SK-N-SH treated with all-trans-retinoic acid at 6 μM for 48 hours (cell line): ENCODE measurements at regions not wholly inside any gene's neighbourhood (a gene's known extent, or its start where the extent isn't known, plus 50 kb on each side); places are given as distances from the start of the nearest gene placed in this dataset.
"Not testable (repeated sequence)": the region's sequence is repeated elsewhere in the genome, so short reads cannot be mapped to it uniquely, and the experiment has no call there.

Source experiments
- ATAC-seq: fragments of 200-7000 bp; cut with Tn5 transposase; 3 replicates; pipeline ENCODE4 v1.9.1; 2020; ENCODE audit warnings: mild to moderate bottlenecking, moderate library complexity
- CSDC2 ChIP-seq: fragments of 250-450 bp; sonication (Bioruptor Pico); IDR thresholded peaks from 2 replicates; pipeline ENCODE4 v1.5.0; 2020; ENCODE audit warnings: mild to moderate bottlenecking, moderate library complexity
- CSRNP3 ChIP-seq: fragments of 250-450 bp; sonication (Bioruptor Pico); IDR thresholded peaks from 2 replicates; pipeline ENCODE4 v1.5.1; 2021; ENCODE audit warnings: mild to moderate bottlenecking, moderate library complexity
- GLIS3 ChIP-seq: fragments of 250-450 bp; sonication (Bioruptor Pico); IDR thresholded peaks from 2 replicates; pipeline ENCODE4 v1.5.0; 2020; ENCODE audit warnings: mild to moderate bottlenecking, moderate library complexity
- ISL1 ChIP-seq: fragments of 250-450 bp; sonication (Bioruptor Pico); IDR thresholded peaks from 2 replicates; pipeline ENCODE4 v2.1.2; 2022; ENCODE audit warnings: mild to moderate bottlenecking, moderate library complexity
- OSR1 ChIP-seq: fragments of 250-450 bp; sonication (Bioruptor Pico); IDR thresholded peaks from 2 replicates; pipeline ENCODE4 v1.8.0; 2022; ENCODE audit warnings: moderate library complexity, mild to moderate bottlenecking, inconsistent platforms
- PPARA ChIP-seq: fragments of 250-450 bp; sonication (Bioruptor Pico); IDR thresholded peaks from 2 replicates; pipeline ENCODE4 v1.5.0; 2020; ENCODE audit warnings: mild to moderate bottlenecking, borderline replicate concordance
- RARB ChIP-seq: fragments of 250-450 bp; sonication (Bioruptor Pico); IDR thresholded peaks from 2 replicates; pipeline ENCODE4 v1.8.0; 2021; ENCODE audit warnings: mild to moderate bottlenecking, moderate library complexity
- TOX ChIP-seq: fragments of 250-450 bp; sonication (Bioruptor Pico); IDR thresholded peaks from 2 replicates; pipeline ENCODE4 v1.8.0; 2021; ENCODE audit warnings: mild to moderate bottlenecking, moderate library complexity, borderline replicate concordance
- ZC3H10 ChIP-seq: fragments of 250-450 bp; sonication (Bioruptor Pico); IDR thresholded peaks from 2 replicates; pipeline ENCODE4 v1.5.1; 2021; ENCODE audit warnings: mild to moderate bottlenecking, moderate library complexity
- ZFP3 ChIP-seq: fragments of 250-450 bp; sonication (Bioruptor Pico); IDR thresholded peaks from 2 replicates; pipeline ENCODE4 v1.5.0; 2020; ENCODE audit warnings: mild to moderate bottlenecking, moderate library complexity
- ZFP30 ChIP-seq: fragments of 450-650 bp; formaldehyde crosslinking; IDR thresholded peaks from 2 replicates; pipeline ENCODE4 v1.5.0; 2022; ENCODE audit warnings: mild to moderate bottlenecking, moderate library complexity
- ZNF565 ChIP-seq: fragments of 450-650 bp; formaldehyde crosslinking; conservative IDR thresholded peaks from 2 replicates; pipeline ENCODE4 v1.5.0; 2020; ENCODE audit warnings: low read depth, mild to moderate bottlenecking, moderate library complexity
- ZNF70 ChIP-seq: fragments of 450-650 bp; formaldehyde crosslinking; IDR thresholded peaks from 2 replicates; pipeline ENCODE4 v1.5.0; 2020; ENCODE audit warnings: mild to moderate bottlenecking, moderate library complexity
- ZNF8 ChIP-seq: fragments of 450-650 bp; formaldehyde crosslinking; IDR thresholded peaks from 2 replicates; pipeline ENCODE4 v1.5.0; 2020; ENCODE audit warnings: mild to moderate bottlenecking, moderate library complexity
- TF ChIP-seq, protein P1 (sequence below): fragments of 250-450 bp; sonication (Bioruptor Pico); IDR thresholded peaks from 2 replicates; pipeline ENCODE4 v1.5.1; 2020; ENCODE audit warnings: low read depth, mild to moderate bottlenecking, moderate library complexity
- TF ChIP-seq, protein P2 (sequence below): fragments of 250-450 bp; sonication (Bioruptor Pico); IDR thresholded peaks from 2 replicates; pipeline ENCODE4 v1.8.0; 2020; ENCODE audit warnings: mild to moderate bottlenecking, moderate library complexity, borderline replicate concordance
- TF ChIP-seq, protein P3 (sequence below): fragments of 250-450 bp; sonication (Bioruptor Pico); IDR thresholded peaks from 2 replicates; pipeline ENCODE4 v1.8.0; 2021; ENCODE audit warnings: low read depth, mild to moderate bottlenecking, moderate library complexity, borderline replicate concordance

DNA sequence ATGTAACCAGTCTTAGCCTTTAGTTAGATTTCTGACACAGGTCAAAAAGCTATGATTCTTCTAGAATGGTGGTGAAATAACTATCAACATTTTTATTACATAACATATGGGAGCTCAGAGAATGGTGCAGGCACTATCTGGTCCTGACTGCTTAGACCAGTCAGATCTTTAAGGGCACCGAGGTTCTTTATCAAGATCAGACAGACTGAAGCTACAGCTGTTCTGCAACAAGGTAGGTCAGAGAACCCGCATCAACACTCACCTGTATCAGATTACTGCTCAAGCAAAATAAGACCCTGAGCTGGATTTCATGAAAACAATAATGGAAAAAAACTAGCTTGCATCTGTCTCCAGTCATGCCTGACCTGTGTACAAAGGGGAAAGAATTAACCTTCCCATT is 160.4 kb downstream of the KCNJ2 start:
- ATAC-seq: no peak
- TF ChIP-seq, protein P1, sequence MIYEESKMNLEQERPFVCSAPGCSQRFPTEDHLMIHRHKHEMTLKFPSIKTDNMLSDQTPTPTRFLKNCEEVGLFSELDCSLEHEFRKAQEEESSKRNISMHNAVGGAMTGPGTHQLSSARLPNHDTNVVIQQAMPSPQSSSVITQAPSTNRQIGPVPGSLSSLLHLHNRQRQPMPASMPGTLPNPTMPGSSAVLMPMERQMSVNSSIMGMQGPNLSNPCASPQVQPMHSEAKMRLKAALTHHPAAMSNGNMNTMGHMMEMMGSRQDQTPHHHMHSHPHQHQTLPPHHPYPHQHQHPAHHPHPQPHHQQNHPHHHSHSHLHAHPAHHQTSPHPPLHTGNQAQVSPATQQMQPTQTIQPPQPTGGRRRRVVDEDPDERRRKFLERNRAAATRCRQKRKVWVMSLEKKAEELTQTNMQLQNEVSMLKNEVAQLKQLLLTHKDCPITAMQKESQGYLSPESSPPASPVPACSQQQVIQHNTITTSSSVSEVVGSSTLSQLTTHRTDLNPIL (CRISPR knock-in tag): no peak
- TF ChIP-seq TOX (CRISPR knock-in tag) (no peak), OSR1 (CRISPR knock-in tag) (no peak), RARB (CRISPR knock-in tag) (no peak), ZC3H10 (CRISPR knock-in tag) (no peak), ZFP30 (CRISPR knock-in tag) (no peak), ZFP3 (CRISPR knock-in tag) (no peak), PPARA (CRISPR knock-in tag) (no peak), CSDC2 (CRISPR knock-in tag) (no peak), CSRNP3 (CRISPR knock-in tag) (no peak)
- TF ChIP-seq, protein P2, sequence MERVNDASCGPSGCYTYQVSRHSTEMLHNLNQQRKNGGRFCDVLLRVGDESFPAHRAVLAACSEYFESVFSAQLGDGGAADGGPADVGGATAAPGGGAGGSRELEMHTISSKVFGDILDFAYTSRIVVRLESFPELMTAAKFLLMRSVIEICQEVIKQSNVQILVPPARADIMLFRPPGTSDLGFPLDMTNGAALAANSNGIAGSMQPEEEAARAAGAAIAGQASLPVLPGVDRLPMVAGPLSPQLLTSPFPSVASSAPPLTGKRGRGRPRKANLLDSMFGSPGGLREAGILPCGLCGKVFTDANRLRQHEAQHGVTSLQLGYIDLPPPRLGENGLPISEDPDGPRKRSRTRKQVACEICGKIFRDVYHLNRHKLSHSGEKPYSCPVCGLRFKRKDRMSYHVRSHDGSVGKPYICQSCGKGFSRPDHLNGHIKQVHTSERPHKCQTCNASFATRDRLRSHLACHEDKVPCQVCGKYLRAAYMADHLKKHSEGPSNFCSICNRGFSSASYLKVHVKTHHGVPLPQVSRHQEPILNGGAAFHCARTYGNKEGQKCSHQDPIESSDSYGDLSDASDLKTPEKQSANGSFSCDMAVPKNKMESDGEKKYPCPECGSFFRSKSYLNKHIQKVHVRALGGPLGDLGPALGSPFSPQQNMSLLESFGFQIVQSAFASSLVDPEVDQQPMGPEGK (CRISPR knock-in tag): no peak
- TF ChIP-seq, protein P3, sequence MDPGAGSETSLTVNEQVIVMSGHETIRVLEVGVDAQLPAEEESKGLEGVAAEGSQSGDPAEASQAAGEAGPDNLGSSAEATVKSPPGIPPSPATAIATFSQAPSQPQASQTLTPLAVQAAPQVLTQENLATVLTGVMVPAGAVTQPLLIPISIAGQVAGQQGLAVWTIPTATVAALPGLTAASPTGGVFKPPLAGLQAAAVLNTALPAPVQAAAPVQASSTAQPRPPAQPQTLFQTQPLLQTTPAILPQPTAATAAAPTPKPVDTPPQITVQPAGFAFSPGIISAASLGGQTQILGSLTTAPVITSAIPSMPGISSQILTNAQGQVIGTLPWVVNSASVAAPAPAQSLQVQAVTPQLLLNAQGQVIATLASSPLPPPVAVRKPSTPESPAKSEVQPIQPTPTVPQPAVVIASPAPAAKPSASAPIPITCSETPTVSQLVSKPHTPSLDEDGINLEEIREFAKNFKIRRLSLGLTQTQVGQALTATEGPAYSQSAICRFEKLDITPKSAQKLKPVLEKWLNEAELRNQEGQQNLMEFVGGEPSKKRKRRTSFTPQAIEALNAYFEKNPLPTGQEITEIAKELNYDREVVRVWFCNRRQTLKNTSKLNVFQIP (CRISPR knock-in tag): no peak

GRCh38 chr17:70331066-70331465 is 161.7 kb downstream of the KCNJ2 start:
- not testable (repeated sequence) for ATAC-seq
- 0 out of 2 replicates have a peak, but pooled peaks have one; percentile 32 for TF ChIP-seq ZNF8 (CRISPR knock-in tag)

DNA sequence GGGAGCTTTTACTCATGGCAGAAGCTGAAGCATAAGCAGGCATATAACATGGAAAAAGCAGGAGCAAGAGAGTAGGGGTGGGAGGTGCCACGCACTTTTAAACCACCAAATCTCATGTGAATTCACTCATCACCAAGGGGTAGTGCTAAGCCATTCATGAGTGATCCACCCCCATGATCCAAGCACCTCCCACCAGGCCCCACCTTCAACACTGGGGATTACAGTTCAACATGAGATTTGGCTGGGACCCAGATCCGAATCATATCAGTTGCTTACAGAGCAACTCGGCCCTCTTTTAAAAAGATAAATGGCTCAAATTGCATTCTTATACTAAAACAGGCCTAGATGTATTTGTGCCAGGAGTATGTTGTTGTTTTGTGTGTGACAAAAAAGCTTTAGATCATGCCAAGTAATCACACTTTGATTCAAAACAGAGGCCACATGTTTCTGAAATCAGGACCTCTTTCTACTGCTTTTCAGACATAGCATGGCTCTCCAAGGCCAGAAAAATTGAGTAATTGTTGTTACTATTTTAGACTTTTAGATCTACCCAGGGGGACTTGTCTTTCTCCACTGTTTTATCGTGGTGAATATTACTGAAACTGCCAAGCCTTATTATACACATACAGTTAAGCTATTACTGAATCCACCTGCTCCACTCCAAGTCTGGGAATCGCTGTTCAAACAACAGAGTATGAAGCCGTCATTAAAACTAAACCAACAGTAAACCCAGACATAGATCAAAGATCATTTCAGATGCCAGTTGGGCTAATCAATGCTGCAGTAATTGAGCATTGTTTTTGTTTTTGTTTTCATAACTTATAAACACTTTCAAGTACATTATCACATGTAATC is 163.3 kb downstream of the KCNJ2 start:
- no peak for TF ChIP-seq RARB (CRISPR knock-in tag)
- ATAC-seq: no peak

- ATAC-seq: no peak
- TF ChIP-seq, protein P2 (CRISPR knock-in tag): no peak
- TF ChIP-seq, all 23 proteins: peak for 0
Observed at GRCh38 chr17:70336411-70336810, 167.1 kb downstream of the KCNJ2 start.

GRCh38 chr17:70338946-70339354 is 169.6 kb downstream of the KCNJ2 start:
- TF ChIP-seq GLIS3: no peak
- no peak for TF ChIP-seq CSDC2 (CRISPR knock-in tag)
- no peak for TF ChIP-seq RARB (CRISPR knock-in tag)
- no peak for TF ChIP-seq ZNF70 (CRISPR knock-in tag)
- no peak for TF ChIP-seq ZFP30 (CRISPR knock-in tag)
- TF ChIP-seq, protein P2 (CRISPR knock-in tag): no peak
- TF ChIP-seq TOX (CRISPR knock-in tag): no peak
- TF ChIP-seq ISL1 (CRISPR knock-in tag): no peak
- no peak for TF ChIP-seq ZNF565 (CRISPR knock-in tag)
- TF ChIP-seq CSRNP3 (CRISPR knock-in tag): no peak
- TF ChIP-seq PPARA (CRISPR knock-in tag): no peak
- no peak for TF ChIP-seq OSR1 (CRISPR knock-in tag)
- ATAC-seq: no peak
